ENCODE measurements at regions not wholly inside any gene's neighbourhood (a gene's known extent, or its start where the extent isn't known, plus 50 kb on each side); places are given as distances from the start of the nearest gene placed in this dataset.

DNA sequence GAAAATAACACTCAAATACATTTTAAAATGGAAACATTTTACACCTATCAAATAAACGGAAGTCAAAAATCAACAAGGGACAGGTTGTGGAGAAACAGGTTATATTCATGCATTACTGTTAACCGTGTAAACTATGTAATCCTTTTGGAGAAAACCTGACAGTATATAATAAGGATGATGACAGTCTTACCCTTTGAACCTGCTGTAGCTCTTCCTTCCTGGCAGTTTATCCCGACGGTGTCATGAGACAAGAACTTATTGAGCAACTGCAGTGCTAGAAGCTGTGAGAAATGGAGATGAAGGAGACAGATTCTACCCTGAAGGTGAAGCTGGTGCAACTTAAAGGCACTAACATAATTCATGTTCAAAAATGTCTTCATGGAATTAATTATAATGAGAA is 76.7 kb downstream of the PLEKHG1 start:
- Histone ChIP-seq H3K79me2 (ENCODE audit: low read length) (peaks cover 27% of the 10 kb centered on the region), H3K4me2 (ENCODE audit: low read length) (no peak overlapping the region), H3K4me1 (ENCODE audit: low read length) (no peaks in the 10 kb centered on the region), H3K9ac (ENCODE audit: low read length) (no peak overlapping the region), H3K27me3 (ENCODE audit: low read depth, low read length) (no peaks in the 10 kb centered on the region), H3K36me3 (replicated peaks; ENCODE audit: low read depth, low read length) (peaks cover 13% of the 10 kb centered on the region), H3K9me3 (ENCODE audit: insufficient read depth, low read length) (no peaks in the 10 kb centered on the region), H3K4me3 (ENCODE audit: low read length) (no peak overlapping the region), H2AFZ (ENCODE audit: low read depth, low read length) (no peak overlapping the region), H3K27ac (ENCODE audit: low read length) (no peak overlapping the region), H4K20me1 (ENCODE audit: insufficient read depth, low read length) (peaks cover 34% of the 10 kb centered on the region)
- TF ChIP-seq, protein P1, sequence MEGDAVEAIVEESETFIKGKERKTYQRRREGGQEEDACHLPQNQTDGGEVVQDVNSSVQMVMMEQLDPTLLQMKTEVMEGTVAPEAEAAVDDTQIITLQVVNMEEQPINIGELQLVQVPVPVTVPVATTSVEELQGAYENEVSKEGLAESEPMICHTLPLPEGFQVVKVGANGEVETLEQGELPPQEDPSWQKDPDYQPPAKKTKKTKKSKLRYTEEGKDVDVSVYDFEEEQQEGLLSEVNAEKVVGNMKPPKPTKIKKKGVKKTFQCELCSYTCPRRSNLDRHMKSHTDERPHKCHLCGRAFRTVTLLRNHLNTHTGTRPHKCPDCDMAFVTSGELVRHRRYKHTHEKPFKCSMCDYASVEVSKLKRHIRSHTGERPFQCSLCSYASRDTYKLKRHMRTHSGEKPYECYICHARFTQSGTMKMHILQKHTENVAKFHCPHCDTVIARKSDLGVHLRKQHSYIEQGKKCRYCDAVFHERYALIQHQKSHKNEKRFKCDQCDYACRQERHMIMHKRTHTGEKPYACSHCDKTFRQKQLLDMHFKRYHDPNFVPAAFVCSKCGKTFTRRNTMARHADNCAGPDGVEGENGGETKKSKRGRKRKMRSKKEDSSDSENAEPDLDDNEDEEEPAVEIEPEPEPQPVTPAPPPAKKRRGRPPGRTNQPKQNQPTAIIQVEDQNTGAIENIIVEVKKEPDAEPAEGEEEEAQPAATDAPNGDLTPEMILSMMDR (IDR thresholded peaks at IDR 0.05; ENCODE audit: low read depth, low read length), result no peak
- no peak for TF ChIP-seq EZH2phosphoT487 (IDR thresholded peaks at IDR 0.05; ENCODE audit: low read depth)

DNA sequence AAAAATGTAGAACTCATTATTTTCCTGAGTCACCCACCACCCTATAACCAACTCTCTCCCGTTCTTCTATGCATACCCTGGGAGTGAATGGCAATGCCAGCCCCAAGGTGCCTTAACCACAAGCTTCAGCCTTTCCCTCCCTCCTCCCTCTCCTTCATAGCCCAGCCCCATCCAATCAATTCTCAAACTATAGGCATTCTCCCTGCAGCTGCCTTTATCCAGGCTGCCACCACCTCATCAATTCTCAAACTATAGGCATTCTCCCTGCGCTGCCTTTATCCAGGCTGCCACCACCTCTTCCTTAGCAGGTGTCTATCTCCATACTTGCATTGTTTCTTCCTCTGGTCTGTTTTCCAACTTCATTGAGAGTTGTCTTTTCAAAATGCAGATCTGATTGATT is 77.1 kb downstream of the PLEKHG1 start:
- H3K79me2 ChIP-seq (ENCODE audit: low read length), result peaks cover 23% of the 10 kb centered on the region

DNA sequence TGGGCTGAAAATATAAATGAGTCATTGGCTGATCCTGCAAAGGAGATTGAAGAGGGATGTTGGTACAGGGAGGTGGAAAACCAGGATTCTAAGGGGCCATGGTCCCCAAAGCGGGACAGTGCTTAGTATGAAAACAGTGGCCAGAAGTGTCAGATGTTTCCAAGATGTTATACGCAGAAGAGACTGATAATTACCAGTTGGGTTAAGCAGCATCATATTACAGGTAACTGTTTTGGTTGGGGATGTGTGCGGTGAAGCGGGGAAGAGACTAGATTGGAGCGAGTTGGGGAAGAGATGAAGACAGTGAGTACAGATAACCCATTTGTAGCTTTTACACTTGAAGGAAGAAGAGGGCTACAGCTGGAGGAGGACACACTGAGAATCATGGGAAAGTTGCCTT is 80.8 kb downstream of the PLEKHG1 start:
- peaks cover 25% of the 10 kb centered on the region for H3K79me2 ChIP-seq (ENCODE audit: low read length)
- H4K20me1 ChIP-seq (ENCODE audit: insufficient read depth, low read length), result peaks cover 53% of the 10 kb centered on the region
- no peak overlapping the region for H2AFZ ChIP-seq (ENCODE audit: low read depth, low read length)
- no peak overlapping the region for H3K4me3 ChIP-seq (ENCODE audit: low read length)
- no peaks in the 10 kb centered on the region for H3K9me3 ChIP-seq (ENCODE audit: insufficient read depth, low read length)
- H3K4me1 ChIP-seq (ENCODE audit: low read length), result peaks cover 4% of the 10 kb centered on the region; the same call in 1 of the 2 replicates
- H3K36me3 ChIP-seq (replicated peaks; ENCODE audit: low read depth, low read length), result peaks cover 13% of the 10 kb centered on the region
- no peak overlapping the region for H3K9ac ChIP-seq (ENCODE audit: low read length)
- H3K4me2 ChIP-seq (ENCODE audit: low read length), result no peak overlapping the region
- H3K27ac ChIP-seq (ENCODE audit: low read length), result no peak overlapping the region
- TF ChIP-seq EZH2phosphoT487 (IDR thresholded peaks at IDR 0.05; ENCODE audit: low read depth), result no peak
- TF ChIP-seq, protein P1 (IDR thresholded peaks at IDR 0.05; ENCODE audit: low read depth, low read length), result no peak
- H3K27me3 ChIP-seq (ENCODE audit: low read depth, low read length), result no peaks in the 10 kb centered on the region

More for the DNA sequence above, 77.1 kb downstream of the PLEKHG1 start:
- no peak overlapping the region for H3K27ac ChIP-seq (ENCODE audit: low read length)
- no peaks in the 10 kb centered on the region for H3K27me3 ChIP-seq (ENCODE audit: low read depth, low read length)
- TF ChIP-seq EZH2phosphoT487 (IDR thresholded peaks at IDR 0.05; ENCODE audit: low read depth), result no peak
- TF ChIP-seq, protein P1 (IDR thresholded peaks at IDR 0.05; ENCODE audit: low read depth, low read length), result no peak
- H3K4me1 ChIP-seq (ENCODE audit: low read length), result no peaks in the 10 kb centered on the region
- H3K4me2 ChIP-seq (ENCODE audit: low read length), result no peak overlapping the region
- peaks cover 33% of the 10 kb centered on the region for H4K20me1 ChIP-seq (ENCODE audit: insufficient read depth, low read length)
- no peak overlapping the region for H3K9ac ChIP-seq (ENCODE audit: low read length)
- H3K9me3 ChIP-seq (ENCODE audit: insufficient read depth, low read length), result no peaks in the 10 kb centered on the region
- H2AFZ ChIP-seq (ENCODE audit: low read depth, low read length), result no peak overlapping the region
- peaks cover 13% of the 10 kb centered on the region for H3K36me3 ChIP-seq (replicated peaks; ENCODE audit: low read depth, low read length)
- no peak overlapping the region for H3K4me3 ChIP-seq (ENCODE audit: low read length)

DNA sequence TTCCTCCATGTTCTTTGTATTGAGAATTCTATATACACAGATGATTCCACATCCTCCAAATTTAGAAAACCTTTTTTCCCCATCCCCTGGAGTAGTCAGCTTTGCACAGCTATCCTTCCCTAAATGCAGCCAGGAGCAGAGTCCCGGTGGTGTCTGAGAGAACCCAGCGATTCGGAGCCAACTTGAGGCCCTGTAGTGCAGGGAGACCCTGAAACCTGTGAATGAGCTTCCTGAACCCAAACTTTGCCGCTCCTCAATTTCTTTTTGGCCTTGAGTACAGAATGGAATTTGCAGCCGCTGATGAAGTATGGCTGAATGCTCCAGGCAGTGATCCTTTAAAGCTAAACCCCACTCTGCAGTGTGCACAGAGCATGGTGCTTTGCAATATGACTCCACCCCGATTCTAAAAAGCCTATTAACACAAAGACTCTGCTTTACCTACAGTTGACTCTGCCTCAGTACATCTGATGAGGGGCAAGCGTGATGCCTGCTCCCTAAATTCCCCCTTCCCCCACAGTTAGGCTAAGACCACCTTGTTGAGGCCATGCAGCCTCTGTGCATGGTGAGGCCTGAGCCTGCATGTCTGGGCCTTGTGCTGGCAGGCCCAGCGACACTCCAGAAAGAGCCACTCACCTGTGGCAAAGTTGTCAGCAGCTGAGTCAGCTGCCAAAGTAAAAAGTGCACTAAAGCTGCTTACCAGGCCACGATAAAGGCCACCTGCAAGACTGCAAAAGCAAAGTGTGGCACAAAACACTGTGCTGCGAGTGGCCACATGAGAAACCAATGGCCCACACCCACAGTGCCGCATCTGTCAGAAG is 82.1 kb downstream of the PLEKHG1 start:
- H3K9me3 ChIP-seq (ENCODE audit: insufficient read depth, low read length), result no peaks in the 10 kb centered on the region
- H3K4me1 ChIP-seq (ENCODE audit: low read length), result peaks cover 4% of the 10 kb centered on the region; the same call in 1 of the 2 replicates
- H3K9ac ChIP-seq (ENCODE audit: low read length), result no peak overlapping the region
- no peak overlapping the region for H2AFZ ChIP-seq (ENCODE audit: low read depth, low read length)
- no peaks in the 10 kb centered on the region for H3K27me3 ChIP-seq (ENCODE audit: low read depth, low read length)
- TF ChIP-seq, protein P1 (IDR thresholded peaks at IDR 0.05; ENCODE audit: low read depth, low read length), result no peak
- TF ChIP-seq EZH2phosphoT487 (IDR thresholded peaks at IDR 0.05; ENCODE audit: low read depth), result no peak
- H3K27ac ChIP-seq (ENCODE audit: low read length), result no peak overlapping the region
- no peak overlapping the region for H3K4me2 ChIP-seq (ENCODE audit: low read length)
- H3K4me3 ChIP-seq (ENCODE audit: low read length), result no peak overlapping the region
- peaks cover 66% of the 10 kb centered on the region for H4K20me1 ChIP-seq (ENCODE audit: insufficient read depth, low read length)
- peaks cover 34% of the 10 kb centered on the region for H3K79me2 ChIP-seq (ENCODE audit: low read length)
- peaks cover 5% of the 10 kb centered on the region for H3K36me3 ChIP-seq (replicated peaks; ENCODE audit: low read depth, low read length)
